ENCODE measurements at regions not wholly inside any gene's neighbourhood (a gene's known extent, or its start where the extent isn't known, plus 50 kb on each side); places are given as distances from the start of the nearest gene placed in this dataset.

DNA sequence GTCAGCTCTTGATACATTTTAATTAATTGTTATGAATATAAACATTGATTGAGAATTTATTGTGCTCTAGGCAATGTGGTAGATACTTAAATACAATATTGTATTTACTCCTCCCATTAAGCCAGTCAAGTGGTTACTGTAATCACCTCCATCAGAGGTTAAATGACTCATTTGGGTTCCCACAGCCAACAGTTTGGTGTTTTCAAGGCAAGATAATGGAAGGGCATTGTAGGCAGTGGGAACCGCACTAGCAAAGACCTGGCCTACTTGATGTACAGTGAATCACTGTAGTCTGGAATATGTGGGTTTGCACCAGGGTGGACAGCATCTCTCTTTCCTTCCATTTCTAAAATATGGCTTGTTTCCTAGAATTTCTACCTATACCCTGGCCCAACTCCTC is 127.4 kb downstream of the EDEM1 start:
- no peaks in the 10 kb centered on the region for H3K36me3 ChIP-seq
- TF ChIP-seq POLR2AphosphoS5 (IDR thresholded peaks at IDR 0.05) (no peak), POLR2A (IDR thresholded peaks at IDR 0.05) (no peak), CTCF (IDR thresholded peaks at IDR 0.05) (no peak), EP300 (IDR thresholded peaks at IDR 0.05) (no peak)
- intact Hi-C loops (cut with DNase I) = no loop called here
- H3K9me3 ChIP-seq = no peaks in the 10 kb centered on the region
- 94 to 98% methylated on average over 1 of the region's 1 CpG for WGBS, 2 donors
- no peaks in the 10 kb centered on the region for H3K27me3 ChIP-seq
- no peak overlapping the region for H3K4me3 ChIP-seq
- DNase-seq = no peak
- H3K27ac ChIP-seq = no peak overlapping the region
- H3K4me1 ChIP-seq = no peaks in the 10 kb centered on the region

DNA sequence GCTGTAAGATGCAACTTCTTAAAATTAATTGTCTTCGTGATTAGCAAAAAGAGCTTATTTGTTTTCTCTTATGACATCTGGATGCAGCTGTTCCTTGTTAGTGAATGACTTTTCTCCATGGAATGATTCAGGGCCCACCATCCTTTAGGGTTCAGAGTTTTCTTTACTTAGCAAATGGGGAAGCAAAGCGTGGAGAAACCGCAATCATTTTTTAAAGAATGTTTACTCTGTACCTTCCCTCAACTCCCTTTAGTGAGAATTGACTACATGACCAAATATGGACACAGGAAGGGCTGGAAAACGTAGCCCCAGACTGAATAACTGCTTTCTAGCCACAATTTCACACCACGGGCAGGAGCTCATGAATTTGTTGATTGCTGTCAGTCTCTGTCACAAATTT is 130.1 kb downstream of the EDEM1 start:
- no peak overlapping the region for H3K27ac ChIP-seq
- H3K9me3 ChIP-seq = no peaks in the 10 kb centered on the region
- 33 to 37% methylated on average over 5 of the region's 5 CpGs for WGBS, 2 donors
- no peaks in the 10 kb centered on the region for H3K36me3 ChIP-seq
- no peak for DNase-seq
- H3K27me3 ChIP-seq = no peaks in the 10 kb centered on the region
- TF ChIP-seq CTCF (IDR thresholded peaks at IDR 0.05) = no peak
- no peak for TF ChIP-seq POLR2A (IDR thresholded peaks at IDR 0.05)
- no peak for TF ChIP-seq EP300 (IDR thresholded peaks at IDR 0.05)
- no peak for TF ChIP-seq POLR2AphosphoS5 (IDR thresholded peaks at IDR 0.05)
- H3K4me3 ChIP-seq = no peak overlapping the region
- intact Hi-C loops (cut with DNase I) = no loop called here
- H3K4me1 ChIP-seq = no peaks in the 10 kb centered on the region

- Histone ChIP-seq H3K36me3 (no peaks in the 10 kb centered on the region), H3K4me3 (no peak overlapping the region), H3K4me1 (no peaks in the 10 kb centered on the region), H3K9me3 (no peaks in the 10 kb centered on the region), H3K27ac (no peak overlapping the region), H3K27me3 (no peaks in the 10 kb centered on the region)
- intact Hi-C loops (cut with DNase I) = no loop called here
- WGBS, 2 donors = 89 to 92% methylated on average over 2 of the region's 2 CpGs
- no peak for DNase-seq
- no peak for TF ChIP-seq CTCF (IDR thresholded peaks at IDR 0.05)
- no peak for TF ChIP-seq POLR2A (IDR thresholded peaks at IDR 0.05)
- TF ChIP-seq EP300 (IDR thresholded peaks at IDR 0.05) = no peak
- no peak for TF ChIP-seq POLR2AphosphoS5 (IDR thresholded peaks at IDR 0.05)
These were observed 131.9 kb downstream of the EDEM1 start for GRCh38 chr3:5319454-5319853.

DNA sequence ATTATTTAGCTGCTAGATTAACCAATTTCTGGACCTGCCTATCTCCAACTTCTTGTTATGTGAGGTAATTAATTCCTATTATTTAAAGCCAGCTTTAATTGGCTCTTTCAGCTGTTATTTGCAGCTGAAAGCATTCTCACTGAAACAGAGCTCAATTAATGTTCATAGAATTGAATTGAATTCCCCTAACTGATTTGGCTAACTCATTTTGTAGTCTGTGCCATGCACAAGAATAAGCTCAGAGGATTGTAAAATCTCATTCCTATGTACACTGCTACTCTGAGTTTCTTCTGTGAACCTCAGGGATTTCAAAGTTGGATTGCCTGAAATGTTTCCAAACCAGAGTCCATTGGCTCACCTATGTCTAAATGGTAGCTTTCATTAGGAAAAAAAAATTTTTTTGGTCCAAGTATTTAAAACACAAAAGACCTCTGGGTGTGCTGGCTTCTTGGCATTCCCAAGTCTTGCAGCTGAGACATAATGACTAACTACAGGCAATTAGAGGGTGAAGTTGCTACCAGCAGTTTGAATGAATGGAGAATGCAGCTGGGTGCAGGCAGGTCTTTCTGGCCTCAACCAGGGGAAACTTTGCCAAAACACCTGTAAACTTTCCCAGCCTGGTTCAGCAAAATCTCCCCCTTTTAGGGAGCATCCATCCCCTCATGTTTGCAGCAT is 134.3 kb downstream of the EDEM1 start:
- TF ChIP-seq CTCF (IDR thresholded peaks at IDR 0.05) = no peak
- no peak for TF ChIP-seq POLR2A (IDR thresholded peaks at IDR 0.05)
- no peak for TF ChIP-seq EP300 (IDR thresholded peaks at IDR 0.05)
- TF ChIP-seq POLR2AphosphoS5 (IDR thresholded peaks at IDR 0.05) = no peak
- H3K27ac ChIP-seq = no peak overlapping the region

GRCh38 chr3:5324780-5325179 is 137.3 kb downstream of the EDEM1 start:
- Histone ChIP-seq H3K9me3 (no peaks in the 10 kb centered on the region), H3K4me3 (no peak overlapping the region), H3K4me1 (no peaks in the 10 kb centered on the region), H3K27ac (no peak overlapping the region), H3K27me3 (peaks cover 0 to 11% (median 0%) of the 10 kb centered on the region in 3 donors), H3K36me3 (no peaks in the 10 kb centered on the region)
- TF ChIP-seq POLR2AphosphoS5 (IDR thresholded peaks at IDR 0.05) (no peak), CTCF (IDR thresholded peaks at IDR 0.05) (no peak), EP300 (IDR thresholded peaks at IDR 0.05) (no peak), POLR2A (IDR thresholded peaks at IDR 0.05) (no peak)
- intact Hi-C loops (cut with DNase I) = no loop called here
- 64 to 65% methylated on average over 4 of the region's 4 CpGs for whole genome bisulfite sequencing, 2 donors
- DNase-seq = no peak

More for the DNA sequence above, 134.3 kb downstream of the EDEM1 start:
- Histone ChIP-seq H3K36me3 (no peaks in the 10 kb centered on the region), H3K4me3 (no peak overlapping the region), H3K4me1 (no peaks in the 10 kb centered on the region), H3K9me3 (no peaks in the 10 kb centered on the region), H3K27me3 (peaks cover 0 to 11% (median 0%) of the 10 kb centered on the region in 3 donors)
- intact Hi-C loops (cut with DNase I) = no loop called here
- no peak for DNase-seq
